Endothelial cell of umbilical vein (primary cell): ENCODE measurements at regions not wholly inside any gene's neighbourhood (a gene's known extent, or its start where the extent isn't known, plus 50 kb on each side); places are given as distances from the start of the nearest gene placed in this dataset.

Experiments
- BruUV-seq: library from RNA; stranded (reverse); fragments of 400-500 nt; replicated peaks from 2 replicates; lab custom pipeline; 2021; lab: Mats Ljungman, UMichigan
- CTCF ChIA-PET: fragments of 300-600, 350-600 bp; sonication (Branson Sonifier 250); formaldehyde crosslinking; loops from one replicate; lab custom pipeline; 2021; ENCODE audit warnings: antibody characterized with exemption, inconsistent platforms; lab: Charles Lee
- POLR2A ChIA-PET: fragments of 300-600, 350-600 bp; sonication (Branson Sonifier 250); formaldehyde crosslinking; loops from one replicate; lab custom pipeline; 2021; ENCODE audit warnings: antibody characterized with exemption, inconsistent platforms; lab: Charles Lee
- DNase-seq: peaks from one replicate; pipeline ENCODE4 v3.0.0-alpha.2; 2011; ENCODE audit warnings: low read depth, low spot score
- FAIRE-seq: peaks from 2 replicates; lab custom pipeline; 2011; peaks lifted over from hg19 to GRCh38; lab: Jason Lieb, UNC
- H2AFZ ChIP-seq: 2 replicates; pipeline ENCODE4 v1.6.0; 2012; ENCODE audit warnings: low read depth, low read length, control low read depth, inconsistent platforms
- H3K27ac ChIP-seq: 2 replicates; pipeline ENCODE4 v1.5.1; 2011; ENCODE audit warnings: low read depth, mild to moderate bottlenecking, control low read depth, low read length, moderate library complexity; ENCODE audit not compliant: insufficient read depth
- H3K27me3 ChIP-seq, 2 experiments: 2 replicates each; pipeline versions ENCODE4 v1.6.0 to v1.6.1; 2011; ENCODE audit warnings: low read length in 2 of 2, mixed read lengths in 1 of 2; ENCODE audit not compliant: control insufficient read depth in 2 of 2, insufficient read depth in 2 of 2
- H3K36me3 ChIP-seq, 2 experiments: 2 replicates in 1 of 2; 3 replicates in 1 of 2; pipeline ENCODE4 v1.5.1; 2011; ENCODE audit warnings: low read length in 2 of 2, mild to moderate bottlenecking in 1 of 2, moderate library complexity in 1 of 2; ENCODE audit not compliant: control insufficient read depth in 2 of 2, insufficient read depth in 2 of 2; ENCODE audit errors: extremely low read depth in 1 of 2
- H3K4me1 ChIP-seq: 3 replicates; pipeline ENCODE4 v1.5.1; 2011; ENCODE audit warnings: mild to moderate bottlenecking, low read length; ENCODE audit not compliant: control insufficient read depth, insufficient read depth; ENCODE audit errors: extremely low read depth
- H3K4me2 ChIP-seq: 2 replicates; pipeline ENCODE4 v1.6.1; 2011; ENCODE audit warnings: low read length, control low read depth, mixed read lengths; ENCODE audit not compliant: insufficient read depth
- H3K4me3 ChIP-seq, 3 experiments: fragments of 200-600 bp in 1 of 3; sonication (generic), shearing (Covaris generic) in 1 of 3; replicated peaks in 1 of 3; 2 replicates each; pipeline ENCODE4 v1.5.1; 2011 to 2016; ENCODE audit warnings: control low read depth in 3 of 3, low read length in 3 of 3, mild to moderate bottlenecking in 2 of 3, inconsistent platforms in 1 of 3, low read depth in 1 of 3, moderate library complexity in 1 of 3; ENCODE audit not compliant: insufficient read depth in 1 of 3
- H3K79me2 ChIP-seq: 2 replicates; pipeline ENCODE4 v1.6.0; 2012; ENCODE audit warnings: low read length, inconsistent platforms; ENCODE audit not compliant: control insufficient read depth, insufficient read depth
- H3K9ac ChIP-seq: replicated peaks from 2 replicates; pipeline ENCODE3; 2011; ENCODE audit warnings: low read length, control low read depth; ENCODE audit not compliant: insufficient read depth; ENCODE audit errors: extremely low read depth
- H3K9me1 ChIP-seq: replicated peaks from 3 replicates; pipeline ENCODE4 v1.6.0; 2011; ENCODE audit warnings: mild to moderate bottlenecking, low read length; ENCODE audit not compliant: control insufficient read depth, insufficient read depth; ENCODE audit errors: extremely low read depth
- H3K9me3 ChIP-seq: replicated peaks from 2 replicates; pipeline ENCODE4 v1.5.1; 2012; ENCODE audit warnings: low read length, inconsistent platforms; ENCODE audit not compliant: control insufficient read depth, insufficient read depth
- H4K20me1 ChIP-seq: replicated peaks from 2 replicates; pipeline ENCODE3; 2011; ENCODE audit warnings: mild to moderate bottlenecking, low read length; ENCODE audit not compliant: control insufficient read depth, insufficient read depth; ENCODE audit errors: extremely low read depth
- CTCF ChIP-seq, 2 donors: IDR thresholded peaks; 1 replicate in 1 of 2; 2 replicates in 1 of 2; pipeline ENCODE4 v1.5.1; 2011; ENCODE audit warnings: low read length in 2 of 2, mild to moderate bottlenecking in 2 of 2, moderate library complexity in 2 of 2, control low read depth in 1 of 2, inconsistent platforms in 1 of 2, low read depth in 1 of 2; ENCODE audit not compliant: insufficient read depth in 1 of 2; ENCODE audit errors: extremely low read depth in 1 of 2
- EZH2 ChIP-seq: IDR thresholded peaks from 2 replicates; pipeline ENCODE4 v1.6.1; 2012; ENCODE audit warnings: borderline replicate concordance, low read depth, mild to moderate bottlenecking, moderate library complexity, low read length, inconsistent platforms; ENCODE audit not compliant: severe bottlenecking
- FOS ChIP-seq: IDR thresholded peaks from 2 replicates; pipeline ENCODE4 v1.6.1; 2011; ENCODE audit warnings: mild to moderate bottlenecking, low read length, moderate library complexity, borderline replicate concordance; ENCODE audit not compliant: insufficient read depth
- GATA2 ChIP-seq: IDR thresholded peaks from 2 replicates; pipeline ENCODE4 v1.7.0; 2011; ENCODE audit warnings: low read depth, mild to moderate bottlenecking, moderate library complexity, mixed read lengths, low read length; ENCODE audit not compliant: insufficient read length, insufficient read depth
- JUN ChIP-seq: IDR thresholded peaks from 2 replicates; pipeline ENCODE4 v1.6.1; 2011; ENCODE audit warnings: borderline replicate concordance, low read depth; ENCODE audit not compliant: insufficient read length, insufficient read depth
- MAX ChIP-seq: IDR thresholded peaks from 2 replicates; pipeline ENCODE4 v1.6.1; 2011; ENCODE audit not compliant: insufficient read depth, insufficient read length
- MYC ChIP-seq: IDR thresholded peaks from one replicate; pipeline ENCODE4 v1.6.1; 2011; ENCODE audit warnings: mild to moderate bottlenecking, low read depth, low read length
- POLR2A ChIP-seq: IDR thresholded peaks from 2 replicates; pipeline ENCODE4 v1.6.1; 2012; ENCODE audit warnings: low read depth, mild to moderate bottlenecking, control low read depth, low read length
- POLR2AphosphoS5 ChIP-seq: IDR thresholded peaks from 2 replicates; pipeline ENCODE4 v1.6.1; 2012; ENCODE audit warnings: low read depth, mild to moderate bottlenecking, control low read depth, low read length, moderate library complexity; ENCODE audit not compliant: insufficient read depth
- dilution Hi-C: fragments of 300-500 bp; cut with MboI; formaldehyde crosslinking; loops from one replicate; pipeline ENCODE4 v1.15.0; 2019; ENCODE audit warnings: low sequenced_read_pairs; ENCODE audit not compliant: extremely low pct_ligation_motif_present
- intact Hi-C: fragments of 100-400 bp; cut with micrococcal nuclease; formaldehyde crosslinking; loops from one replicate; pipeline ENCODE4 v1.10.0; 2022

- H3K9me3 ChIP-seq = no peaks in the 10 kb centered on the region
- H3K36me3 ChIP-seq = no peaks in the 10 kb centered on the region
- POLR2A ChIA-PET = no interaction called here
- H3K27ac ChIP-seq = no peak overlapping the region
- TF ChIP-seq EZH2 (no peak), POLR2A (no peak), MAX (no peak), FOS (no peak), MYC (no peak), POLR2AphosphoS5 (no peak), CTCF (IDR thresholded peaks at IDR 0.05; ENCODE audit: extremely low read depth in 1 of 2, insufficient read depth in 1 of 2, low read depth in 1 of 2, low read length in 2 of 2) (no peak), JUN (no peak), GATA2 (no peak)
- H3K9me1 ChIP-seq = no peaks in the 10 kb centered on the region
- DNase-seq (no peak), FAIRE-seq (no peak)
- no TSS peak for BruUV-seq
- H3K27me3 ChIP-seq = no peaks in the 10 kb centered on the region
- no peaks in the 10 kb centered on the region for H4K20me1 ChIP-seq
- H2AFZ ChIP-seq = no peak overlapping the region
- CTCF ChIA-PET = interaction anchor here (1.2 kb wide), 1 partner anchor 123 kb away, joined by 3 read pairs; no protein-coding TSS in a partner anchor
- no peak overlapping the region for H3K4me3 ChIP-seq
- no peaks in the 10 kb centered on the region for H3K79me2 ChIP-seq
- intact Hi-C loops = no loop called here
- no peak overlapping the region for H3K9ac ChIP-seq
- no peak overlapping the region for H3K4me2 ChIP-seq
- dilution Hi-C loops = no loop called here
- no peaks in the 10 kb centered on the region for H3K4me1 ChIP-seq
Measured at GRCh38 chr10:110432814-110433565, 64.7 kb upstream of the DUSP5 start.
